EL (cell line): ENCODE measurements at regions not wholly inside any gene's neighbourhood (a gene's known extent, or its start where the extent isn't known, plus 50 kb on each side); places are given as distances from the start of the nearest gene placed in this dataset.

ENCODE experiments used
- DNase-seq: peaks from one replicate; pipeline ENCODE4 v3.0.0-alpha.2; 2016

DNA sequence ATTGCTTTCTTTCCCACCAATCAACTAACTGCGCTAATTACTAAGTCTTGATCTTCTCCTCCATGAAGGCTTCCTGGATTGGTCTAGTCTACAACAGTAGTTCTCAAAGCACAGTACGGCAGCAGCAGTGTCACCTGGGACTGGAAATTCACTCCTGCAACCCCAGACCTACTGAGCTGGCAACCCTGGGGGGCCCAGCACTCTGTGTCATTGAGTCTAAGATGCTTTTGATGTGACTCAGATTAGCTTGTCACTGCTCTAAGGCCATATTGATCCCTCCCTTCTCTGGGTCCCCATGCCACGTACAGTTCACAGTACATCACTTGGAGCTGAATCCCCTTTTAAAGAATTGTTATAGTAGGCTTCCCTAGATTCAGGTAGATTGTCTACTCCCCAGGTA, 65.7 kb upstream of the KMT2C start:
- no peak for DNase-seq

DNA sequence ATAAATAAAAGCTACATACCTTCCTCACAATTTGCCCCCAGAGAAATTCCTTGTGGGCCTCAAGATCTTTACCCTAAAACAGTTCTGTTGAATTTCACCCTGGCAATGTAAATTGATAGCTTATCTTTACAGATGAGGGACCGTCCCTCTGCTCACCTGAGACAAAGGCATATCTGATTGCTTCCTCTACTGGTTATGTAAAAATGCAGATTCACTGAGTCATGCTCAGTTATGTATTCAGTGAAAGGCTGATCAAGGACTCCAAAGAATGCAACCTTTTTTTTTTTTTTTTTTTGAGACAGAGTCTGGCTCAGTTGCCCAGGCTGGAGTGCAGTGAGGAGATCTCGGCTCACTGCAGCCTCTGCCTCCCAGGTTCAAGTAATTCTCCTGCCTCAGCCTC, 64.2 kb upstream of the KMT2C start:
- DNase-seq, result peak; percentile 13

DNA sequence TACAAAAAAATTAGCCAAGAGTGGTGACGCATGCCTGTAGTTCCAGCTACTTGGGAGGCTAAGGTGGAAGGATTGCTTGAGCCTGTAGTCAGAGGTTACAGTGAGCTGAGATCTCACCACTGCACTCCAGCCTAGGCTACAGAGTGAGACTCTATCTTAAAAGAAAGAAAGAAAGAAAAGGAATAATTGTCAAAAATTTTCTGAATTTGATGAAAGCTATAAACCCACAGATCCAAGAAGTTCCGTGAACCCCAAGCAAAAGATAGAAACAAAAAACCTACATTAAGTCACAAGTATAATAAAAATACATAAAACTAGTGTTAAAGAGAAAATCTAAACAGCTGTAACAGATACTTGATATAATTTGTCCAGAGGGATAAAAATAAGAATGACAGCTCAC, 60.1 kb upstream of the KMT2C start:
- DNase-seq, result no peak

DNA sequence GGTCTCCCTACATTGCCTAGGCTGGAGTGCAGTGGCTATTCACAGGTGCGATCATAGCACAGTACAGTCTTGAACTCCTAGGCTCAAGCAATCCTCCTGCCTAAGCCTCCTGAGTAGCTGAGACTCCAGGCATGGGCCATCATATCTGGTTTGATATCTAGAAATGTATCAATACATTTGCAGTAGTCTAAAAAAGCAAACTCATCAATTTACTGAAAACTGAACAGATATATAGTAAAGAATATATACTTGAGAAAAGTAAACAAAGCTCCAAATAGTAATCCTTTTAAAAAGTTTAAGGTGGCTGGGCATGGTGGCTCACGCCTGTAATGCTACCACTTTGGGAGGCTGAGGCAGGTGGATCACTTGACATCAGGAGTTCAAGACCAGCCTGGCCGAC, 57.1 kb upstream of the KMT2C start:
- no peak for DNase-seq

DNA sequence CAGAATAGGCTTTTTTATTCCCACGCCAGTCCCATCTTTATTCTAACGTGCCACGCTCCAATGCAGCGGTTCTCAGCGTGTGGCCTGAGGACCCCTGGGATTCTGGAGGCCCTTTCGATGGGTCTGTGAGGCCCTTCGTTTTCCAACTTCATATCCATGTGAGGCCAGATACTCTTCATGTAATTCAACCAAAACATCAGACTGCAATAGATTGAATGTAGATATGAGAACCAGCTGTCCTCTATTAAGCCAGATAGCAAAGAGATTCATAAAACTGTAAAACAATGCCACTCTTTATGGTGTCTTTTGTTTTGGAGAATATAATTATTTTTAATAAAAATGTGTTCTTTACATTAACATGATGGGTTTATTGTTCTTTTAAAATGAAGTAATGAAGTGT, 53.2 kb upstream of the KMT2C start:
- DNase-seq, result no peak

DNA sequence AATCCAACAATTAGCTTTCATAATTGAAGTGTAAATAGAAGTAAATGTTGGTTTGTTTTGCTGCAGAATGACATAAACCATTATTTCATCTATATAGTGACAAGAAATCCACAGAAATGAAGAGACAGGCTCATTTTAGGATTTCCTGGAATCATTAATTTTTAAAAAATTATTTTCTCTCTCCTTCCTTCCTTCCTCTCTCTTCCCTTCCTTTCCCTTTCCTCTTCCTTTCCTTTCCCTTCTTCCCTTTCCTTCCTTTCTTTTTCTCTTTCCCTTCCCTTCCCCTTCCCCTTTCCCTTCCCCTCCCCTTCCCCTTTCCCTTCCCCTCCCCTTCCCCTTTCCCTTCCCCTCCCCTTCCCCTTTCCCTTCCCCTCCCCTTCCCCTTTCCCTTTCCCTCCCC, 51.2 kb upstream of the KMT2C start:
- no peak for DNase-seq

DNA sequence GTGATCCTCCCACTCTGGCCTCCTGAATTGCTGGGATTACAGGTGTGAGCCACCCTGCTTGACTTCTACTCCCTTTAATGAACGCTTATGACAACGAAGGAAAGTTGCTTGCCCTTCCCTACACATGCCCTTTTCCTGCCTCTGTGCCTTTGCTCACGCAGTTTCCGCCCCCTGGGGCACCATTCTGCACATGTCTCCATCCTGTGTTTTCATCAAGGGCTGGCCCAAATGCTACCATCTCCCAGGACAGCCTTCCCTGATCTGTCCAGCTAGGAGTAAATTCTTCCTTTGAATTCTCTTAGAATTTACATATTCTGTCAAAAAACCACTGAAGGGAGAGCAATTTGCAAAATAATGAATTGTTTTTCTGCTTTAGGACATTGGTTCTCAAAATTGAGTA, 50.0 kb upstream of the KMT2C start:
- no peak for DNase-seq
